Endothelial cell of umbilical vein (primary cell): ENCODE measurements at regions not wholly inside any gene's neighbourhood (a gene's known extent, or its start where the extent isn't known, plus 50 kb on each side); places are given as distances from the start of the nearest gene placed in this dataset.

Source experiments
- CTCF ChIP-seq, 2 donors: IDR thresholded peaks; 1 replicate in 1 of 2; 2 replicates in 1 of 2; pipeline ENCODE4 v1.5.1; 2011; ENCODE audit warnings: low read length in 2 of 2, mild to moderate bottlenecking in 2 of 2, moderate library complexity in 2 of 2, control low read depth in 1 of 2, inconsistent platforms in 1 of 2, low read depth in 1 of 2; ENCODE audit not compliant: insufficient read depth in 1 of 2; ENCODE audit errors: extremely low read depth in 1 of 2
- EZH2 ChIP-seq: IDR thresholded peaks from 2 replicates; pipeline ENCODE4 v1.6.1; 2012; ENCODE audit warnings: borderline replicate concordance, low read depth, mild to moderate bottlenecking, moderate library complexity, low read length, inconsistent platforms; ENCODE audit not compliant: severe bottlenecking
- POLR2AphosphoS5 ChIP-seq: IDR thresholded peaks from 2 replicates; pipeline ENCODE4 v1.6.1; 2012; ENCODE audit warnings: low read depth, mild to moderate bottlenecking, control low read depth, low read length, moderate library complexity; ENCODE audit not compliant: insufficient read depth

- TF ChIP-seq CTCF (IDR thresholded peaks at IDR 0.05; ENCODE audit: extremely low read depth in 1 of 2, insufficient read depth in 1 of 2, low read depth in 1 of 2, low read length in 2 of 2) (no peak), POLR2AphosphoS5 (no peak), EZH2 (no peak)
Observed at GRCh38 chr2:23294238-23294637, 90.7 kb upstream of the KLHL29 start.
